ENCODE measurements at regions not wholly inside any gene's neighbourhood (a gene's known extent, or its start where the extent isn't known, plus 50 kb on each side); places are given as distances from the start of the nearest gene placed in this dataset.

- ChIA-PET CTCF (no interaction called here), POLR2A (no interaction called here)
- no peak overlapping the region for H3K9ac ChIP-seq (replicated peaks; ENCODE audit: extremely low read depth, insufficient read depth, low read length)
- no peak overlapping the region for H3K4me2 ChIP-seq (ENCODE audit: insufficient read depth, low read length)
- no peaks in the 10 kb centered on the region for H3K9me3 ChIP-seq (replicated peaks; ENCODE audit: control insufficient read depth, insufficient read depth, low read length)
- intact Hi-C loops (cut with micrococcal nuclease) (no loop called here), dilution Hi-C loops (cut with MboI; ENCODE audit: extremely low pct_ligation_motif_present, low sequenced_read_pairs) (no loop called here)
- TF ChIP-seq MAX (IDR thresholded peaks at IDR 0.05; ENCODE audit: insufficient read depth, insufficient read length) (no peak), JUN (IDR thresholded peaks at IDR 0.05; ENCODE audit: borderline replicate concordance, insufficient read depth, insufficient read length, low read depth) (no peak), POLR2AphosphoS5 (IDR thresholded peaks at IDR 0.05; ENCODE audit: insufficient read depth, low read depth, low read length) (no peak), CTCF (IDR thresholded peaks at IDR 0.05; ENCODE audit: extremely low read depth in 1 of 2, insufficient read depth in 1 of 2, low read depth in 1 of 2, low read length in 2 of 2) (no peak), FOS (IDR thresholded peaks at IDR 0.05; ENCODE audit: borderline replicate concordance, insufficient read depth, low read length) (no peak)
- H2AFZ ChIP-seq (ENCODE audit: low read depth, low read length): no peak overlapping the region
- FAIRE-seq: no peak
- H3K79me2 ChIP-seq (ENCODE audit: control insufficient read depth, insufficient read depth, low read length): no peaks in the 10 kb centered on the region
- H3K36me3 ChIP-seq (ENCODE audit: control insufficient read depth in 2 of 2, extremely low read depth in 1 of 2, insufficient read depth in 2 of 2, low read length in 2 of 2): no peaks in the 10 kb centered on the region
- DNase-seq (ENCODE audit: low read depth, low spot score): no peak
- H3K4me3 ChIP-seq (replicated peaks in 1 of 3; ENCODE audit: insufficient read depth in 1 of 3, low read depth in 1 of 3, low read length in 3 of 3): no peak overlapping the region
- no peaks in the 10 kb centered on the region for H3K4me1 ChIP-seq (ENCODE audit: control insufficient read depth, extremely low read depth, insufficient read depth, low read length)
- no peaks in the 10 kb centered on the region for H3K9me1 ChIP-seq (replicated peaks; ENCODE audit: control insufficient read depth, extremely low read depth, insufficient read depth, low read length)
- BruUV-seq (replicated peaks): no TSS peak
- H3K27me3 ChIP-seq (ENCODE audit: control insufficient read depth in 2 of 2, insufficient read depth in 2 of 2, low read length in 2 of 2): no peaks in the 10 kb centered on the region
- H4K20me1 ChIP-seq (replicated peaks; ENCODE audit: control insufficient read depth, extremely low read depth, insufficient read depth, low read length): no peaks in the 10 kb centered on the region
- no peak overlapping the region for H3K27ac ChIP-seq (ENCODE audit: insufficient read depth, low read depth, low read length)
These were observed 278.7 kb upstream of the SHH start for GRCh38 chr7:156090988-156091387.

- no peaks in the 10 kb centered on the region for H3K9me1 ChIP-seq (replicated peaks; ENCODE audit: control insufficient read depth, extremely low read depth, insufficient read depth, low read length)
- BruUV-seq (replicated peaks): no TSS peak
- FAIRE-seq (no peak), DNase-seq (ENCODE audit: low read depth, low spot score) (no peak)
- H3K4me1 ChIP-seq (ENCODE audit: control insufficient read depth, extremely low read depth, insufficient read depth, low read length): no peaks in the 10 kb centered on the region
- H3K9me3 ChIP-seq (replicated peaks; ENCODE audit: control insufficient read depth, insufficient read depth, low read length): no peaks in the 10 kb centered on the region
- dilution Hi-C loops (cut with MboI; ENCODE audit: extremely low pct_ligation_motif_present, low sequenced_read_pairs): no loop called here
- ChIA-PET CTCF (no interaction called here), POLR2A (no interaction called here)
- H3K9ac ChIP-seq (replicated peaks; ENCODE audit: extremely low read depth, insufficient read depth, low read length): no peak overlapping the region
- H3K27ac ChIP-seq (ENCODE audit: insufficient read depth, low read depth, low read length): no peak overlapping the region
- H3K79me2 ChIP-seq (ENCODE audit: control insufficient read depth, insufficient read depth, low read length): no peaks in the 10 kb centered on the region
- intact Hi-C loops (cut with micrococcal nuclease): no loop called here
- no peak for TF ChIP-seq POLR2A (IDR thresholded peaks at IDR 0.05; ENCODE audit: low read depth, low read length)
- H3K27me3 ChIP-seq (ENCODE audit: control insufficient read depth in 2 of 2, insufficient read depth in 2 of 2, low read length in 2 of 2): no peaks in the 10 kb centered on the region
- H3K4me3 ChIP-seq (replicated peaks in 1 of 3; ENCODE audit: insufficient read depth in 1 of 3, low read depth in 1 of 3, low read length in 3 of 3): no peak overlapping the region
- H3K36me3 ChIP-seq (ENCODE audit: control insufficient read depth in 2 of 2, extremely low read depth in 1 of 2, insufficient read depth in 2 of 2, low read length in 2 of 2): no peaks in the 10 kb centered on the region
- H3K4me2 ChIP-seq (ENCODE audit: insufficient read depth, low read length): no peak overlapping the region
- H4K20me1 ChIP-seq (replicated peaks; ENCODE audit: control insufficient read depth, extremely low read depth, insufficient read depth, low read length): no peaks in the 10 kb centered on the region
- no peak overlapping the region for H2AFZ ChIP-seq (ENCODE audit: low read depth, low read length)
These were observed 277.0 kb upstream of the SHH start for GRCh38 chr7:156089222-156089621.
